ENCODE measurements at regions not wholly inside any gene's neighbourhood (a gene's known extent, or its start where the extent isn't known, plus 50 kb on each side); places are given as distances from the start of the nearest gene placed in this dataset.

DNA sequence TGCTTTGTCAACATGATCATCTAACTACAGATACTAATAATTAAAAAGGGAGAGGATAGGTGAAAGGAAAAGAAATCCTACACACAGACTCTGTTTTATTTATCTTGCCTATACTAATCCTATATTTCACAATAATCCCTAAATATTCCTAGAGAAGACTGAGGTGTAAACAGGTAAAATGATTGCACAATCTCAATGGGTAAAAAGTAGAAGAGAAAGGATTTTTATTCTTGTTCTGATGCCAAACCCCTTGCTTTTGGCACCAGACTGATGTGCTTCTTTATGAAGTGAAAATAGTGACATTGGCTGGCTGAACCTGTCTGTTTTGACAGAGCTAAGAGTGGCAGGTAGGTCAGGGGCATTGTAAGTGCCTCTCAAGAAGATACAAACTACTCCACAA lies 101.9 kb upstream of the ZPLD1 start:
- Histone ChIP-seq H3K14ac (ENCODE audit: low read length) (no peak overlapping the region), H2BK15ac (ENCODE audit: low read length) (no peak overlapping the region), H3K79me1 (ENCODE audit: low read depth, low read length) (no peaks in the 10 kb centered on the region), H3K27ac (replicated peaks; ENCODE audit: low read length) (no peak overlapping the region), H3K4me2 (ENCODE audit: insufficient read depth, low read length, poor library complexity, severe bottlenecking) (no peak overlapping the region), H3K4me3 (ENCODE audit: low read length in 2 of 2) (no peak overlapping the region), H3K4me1 (ENCODE audit: control insufficient read depth in 2 of 2, insufficient read depth in 1 of 2, low read depth in 1 of 2, low read length in 2 of 2) (no peaks in the 10 kb centered on the region), H4K91ac (ENCODE audit: low read depth, low read length, poor library complexity) (no peak overlapping the region), H3K27me3 (ENCODE audit: control insufficient read depth in 3 of 3, insufficient read depth in 3 of 3, low read depth in 1 of 3, low read length in 3 of 3) (no peaks in the 10 kb centered on the region), H2BK120ac (ENCODE audit: low read depth, low read length) (no peak overlapping the region), H2BK5ac (ENCODE audit: low read length) (no peak overlapping the region), H2AFZ (ENCODE audit: low read length) (no peak overlapping the region), H3K36me3 (replicated peaks in 1 of 2; ENCODE audit: control insufficient read depth in 2 of 2, insufficient read depth in 2 of 2, low read length in 2 of 2) (no peaks in the 10 kb centered on the region), H3K18ac (ENCODE audit: low read length) (no peak overlapping the region), H2AK5ac (ENCODE audit: low read depth, low read length) (no peak overlapping the region), H4K8ac (ENCODE audit: low read depth, low read length) (no peak overlapping the region), H3K9me3 (replicated peaks in 1 of 2; ENCODE audit: control insufficient read depth in 2 of 2, insufficient read depth in 1 of 2, low read depth in 1 of 2, low read length in 2 of 2) (no peaks in the 10 kb centered on the region), H3K23ac (ENCODE audit: low read depth, low read length, poor library complexity) (no peak overlapping the region), H3K4ac (ENCODE audit: low read length) (no peak overlapping the region), H3K9ac (ENCODE audit: low read depth, low read length, poor library complexity) (no peak overlapping the region), H2BK12ac (ENCODE audit: low read length) (no peak overlapping the region)
- DNase-seq (ENCODE audit: low spot score) = no peak

DNA sequence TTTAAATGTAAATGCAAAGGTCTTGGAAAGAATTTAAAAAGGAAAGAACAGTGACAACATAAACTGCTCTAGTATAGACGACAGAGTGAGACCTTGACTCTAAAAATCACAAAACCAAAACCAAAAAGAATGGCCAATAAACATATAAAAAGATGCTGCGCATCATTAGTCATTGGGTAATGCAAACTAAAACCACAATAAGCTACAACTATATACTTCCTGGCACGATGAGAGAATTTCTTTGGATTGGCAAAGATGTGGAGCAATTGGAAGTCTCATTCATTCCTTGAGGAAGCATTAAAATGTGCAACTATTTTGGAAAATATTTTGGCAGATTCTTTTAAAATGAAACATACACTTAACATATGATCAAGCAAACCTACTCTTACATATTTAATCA lies 98.7 kb upstream of the ZPLD1 start:
- no peak overlapping the region for H2BK15ac ChIP-seq (ENCODE audit: low read length)
- H3K4ac ChIP-seq (ENCODE audit: low read length) = no peak overlapping the region
- H3K27ac ChIP-seq (replicated peaks; ENCODE audit: low read length) = no peak overlapping the region
- no peak overlapping the region for H3K9ac ChIP-seq (ENCODE audit: low read depth, low read length, poor library complexity)
- H2AK5ac ChIP-seq (ENCODE audit: low read depth, low read length) = no peak overlapping the region
- no peak overlapping the region for H3K23ac ChIP-seq (ENCODE audit: low read depth, low read length, poor library complexity)
- WGBS, 2 donors (ENCODE audit: extremely low coverage in 2 of 2, insufficient read length in 2 of 2, insufficient replicate concordance in 1 of 2) = no CpG with 5 or more reads among the region's 3 CpGs
- H3K18ac ChIP-seq (ENCODE audit: low read length) = no peak overlapping the region
- H3K4me3 ChIP-seq (ENCODE audit: low read length in 2 of 2) = no peak overlapping the region
- H3K79me1 ChIP-seq (ENCODE audit: low read depth, low read length) = no peaks in the 10 kb centered on the region
- H3K9me3 ChIP-seq (replicated peaks in 1 of 2; ENCODE audit: control insufficient read depth in 2 of 2, insufficient read depth in 1 of 2, low read depth in 1 of 2, low read length in 2 of 2) = no peaks in the 10 kb centered on the region
- H4K91ac ChIP-seq (ENCODE audit: low read depth, low read length, poor library complexity) = no peak overlapping the region
- no peak overlapping the region for H2BK120ac ChIP-seq (ENCODE audit: low read depth, low read length)
- no peak for DNase-seq (ENCODE audit: low spot score)
- peaks cover 0 to 4% of the 10 kb centered on the region in 2 donors for H3K4me1 ChIP-seq (ENCODE audit: control insufficient read depth in 2 of 2, insufficient read depth in 1 of 2, low read depth in 1 of 2, low read length in 2 of 2)
- H2BK12ac ChIP-seq (ENCODE audit: low read length) = no peak overlapping the region
- no peak overlapping the region for H2AFZ ChIP-seq (ENCODE audit: low read length)
- H3K36me3 ChIP-seq (replicated peaks in 1 of 2; ENCODE audit: control insufficient read depth in 2 of 2, insufficient read depth in 2 of 2, low read length in 2 of 2) = no peaks in the 10 kb centered on the region
- no peak overlapping the region for H3K14ac ChIP-seq (ENCODE audit: low read length)
- no peaks in the 10 kb centered on the region for H3K27me3 ChIP-seq (ENCODE audit: control insufficient read depth in 3 of 3, insufficient read depth in 3 of 3, low read depth in 1 of 3, low read length in 3 of 3)
- H3K4me2 ChIP-seq (ENCODE audit: insufficient read depth, low read length, poor library complexity, severe bottlenecking) = no peak overlapping the region
- no peak overlapping the region for H4K8ac ChIP-seq (ENCODE audit: low read depth, low read length)
- H2BK5ac ChIP-seq (ENCODE audit: low read length) = no peak overlapping the region

DNA sequence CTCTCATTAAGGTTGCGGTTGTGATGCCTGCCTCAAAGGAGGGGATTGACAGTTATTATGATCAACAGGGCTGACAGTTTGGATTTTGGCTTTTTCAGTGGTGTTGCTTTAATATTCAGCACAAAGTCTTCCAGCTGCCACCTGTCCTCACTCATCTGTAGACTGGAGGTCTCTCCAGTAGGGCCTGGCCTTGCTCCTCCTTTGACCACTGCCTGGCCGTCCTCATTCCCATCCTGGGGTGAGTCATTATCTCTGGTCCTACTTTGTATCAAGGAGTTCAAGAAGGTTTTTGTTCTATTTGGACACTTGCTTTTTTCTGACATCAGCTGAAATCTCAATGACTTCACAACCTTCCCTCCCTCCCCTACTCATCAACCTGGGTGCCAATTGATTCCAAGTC lies 95.1 kb upstream of the ZPLD1 start:
- no peaks in the 10 kb centered on the region for H3K27me3 ChIP-seq (ENCODE audit: control insufficient read depth in 3 of 3, insufficient read depth in 3 of 3, low read depth in 1 of 3, low read length in 3 of 3)
- H4K8ac ChIP-seq (ENCODE audit: low read depth, low read length) = no peak overlapping the region
- H4K91ac ChIP-seq (ENCODE audit: low read depth, low read length, poor library complexity) = no peak overlapping the region
- H3K18ac ChIP-seq (ENCODE audit: low read length) = no peak overlapping the region
- no peak overlapping the region for H3K4ac ChIP-seq (ENCODE audit: low read length)
- H3K9me3 ChIP-seq (replicated peaks in 1 of 2; ENCODE audit: control insufficient read depth in 2 of 2, insufficient read depth in 1 of 2, low read depth in 1 of 2, low read length in 2 of 2) = no peaks in the 10 kb centered on the region
- DNase-seq (ENCODE audit: low spot score) = no peak
- no peak overlapping the region for H3K27ac ChIP-seq (replicated peaks; ENCODE audit: low read length)
- H2BK12ac ChIP-seq (ENCODE audit: low read length) = no peak overlapping the region
- H2AFZ ChIP-seq (ENCODE audit: low read length) = no peak overlapping the region
- no peak overlapping the region for H3K14ac ChIP-seq (ENCODE audit: low read length)
- H3K23ac ChIP-seq (ENCODE audit: low read depth, low read length, poor library complexity) = no peak overlapping the region
- H3K4me3 ChIP-seq (ENCODE audit: low read length in 2 of 2) = no peak overlapping the region
- H3K4me2 ChIP-seq (ENCODE audit: insufficient read depth, low read length, poor library complexity, severe bottlenecking) = no peak overlapping the region
- no CpG with 5 or more reads among the region's 2 CpGs for WGBS, 2 donors (ENCODE audit: extremely low coverage in 2 of 2, insufficient read length in 2 of 2, insufficient replicate concordance in 1 of 2)
- H2BK5ac ChIP-seq (ENCODE audit: low read length) = no peak overlapping the region
- no peak overlapping the region for H2BK15ac ChIP-seq (ENCODE audit: low read length)
- no peaks in the 10 kb centered on the region for H3K79me1 ChIP-seq (ENCODE audit: low read depth, low read length)
- H3K4me1 ChIP-seq (ENCODE audit: control insufficient read depth in 2 of 2, insufficient read depth in 1 of 2, low read depth in 1 of 2, low read length in 2 of 2) = peaks cover 0 to 4% of the 10 kb centered on the region in 2 donors
- H2BK120ac ChIP-seq (ENCODE audit: low read depth, low read length) = no peak overlapping the region
- H3K9ac ChIP-seq (ENCODE audit: low read depth, low read length, poor library complexity) = no peak overlapping the region
- H3K36me3 ChIP-seq (replicated peaks in 1 of 2; ENCODE audit: control insufficient read depth in 2 of 2, insufficient read depth in 2 of 2, low read length in 2 of 2) = no peaks in the 10 kb centered on the region
- no peak overlapping the region for H2AK5ac ChIP-seq (ENCODE audit: low read depth, low read length)

DNA sequence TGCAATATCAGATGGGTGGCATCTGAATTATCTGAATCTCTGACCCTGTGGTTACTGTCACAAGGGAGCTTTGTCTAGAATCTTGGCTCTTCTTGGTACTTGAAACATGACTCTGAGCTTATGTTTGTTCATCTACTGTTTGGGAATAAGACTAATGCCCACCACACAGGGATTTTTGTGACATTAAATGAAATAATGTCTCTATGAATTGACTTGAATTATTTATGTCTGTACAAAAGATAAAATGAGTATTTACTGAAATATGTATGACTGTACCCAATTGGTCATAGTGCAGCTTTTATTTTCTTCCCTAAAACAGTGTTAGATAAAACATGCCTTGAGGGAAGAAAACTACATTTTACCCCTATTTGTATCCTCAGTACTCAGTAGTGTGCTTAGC lies 87.9 kb upstream of the ZPLD1 start:
- H3K18ac ChIP-seq (ENCODE audit: low read length) = no peak overlapping the region
- H2AK5ac ChIP-seq (ENCODE audit: low read depth, low read length) = no peak overlapping the region
- H3K4me3 ChIP-seq (ENCODE audit: low read length in 2 of 2) = no peak overlapping the region
- H3K4me2 ChIP-seq (ENCODE audit: insufficient read depth, low read length, poor library complexity, severe bottlenecking) = no peak overlapping the region
- H3K36me3 ChIP-seq (replicated peaks in 1 of 2; ENCODE audit: control insufficient read depth in 2 of 2, insufficient read depth in 2 of 2, low read length in 2 of 2) = no peaks in the 10 kb centered on the region
- no peak for DNase-seq (ENCODE audit: low spot score)
- no peak overlapping the region for H4K91ac ChIP-seq (ENCODE audit: low read depth, low read length, poor library complexity)
- H3K4ac ChIP-seq (ENCODE audit: low read length) = no peak overlapping the region
- H4K8ac ChIP-seq (ENCODE audit: low read depth, low read length) = no peak overlapping the region
- no peak overlapping the region for H2BK5ac ChIP-seq (ENCODE audit: low read length)
- no peak overlapping the region for H3K14ac ChIP-seq (ENCODE audit: low read length)
- no peak overlapping the region for H3K23ac ChIP-seq (ENCODE audit: low read depth, low read length, poor library complexity)
- H3K9ac ChIP-seq (ENCODE audit: low read depth, low read length, poor library complexity) = no peak overlapping the region
- no peaks in the 10 kb centered on the region for H3K4me1 ChIP-seq (ENCODE audit: control insufficient read depth in 2 of 2, insufficient read depth in 1 of 2, low read depth in 1 of 2, low read length in 2 of 2)
- no peak overlapping the region for H2BK15ac ChIP-seq (ENCODE audit: low read length)
- no peak overlapping the region for H2BK12ac ChIP-seq (ENCODE audit: low read length)
- H3K9me3 ChIP-seq (replicated peaks in 1 of 2; ENCODE audit: control insufficient read depth in 2 of 2, insufficient read depth in 1 of 2, low read depth in 1 of 2, low read length in 2 of 2) = no peaks in the 10 kb centered on the region
- H2BK120ac ChIP-seq (ENCODE audit: low read depth, low read length) = no peak overlapping the region
- H3K27ac ChIP-seq (replicated peaks; ENCODE audit: low read length) = no peak overlapping the region
- no peaks in the 10 kb centered on the region for H3K79me1 ChIP-seq (ENCODE audit: low read depth, low read length)
- no peaks in the 10 kb centered on the region for H3K27me3 ChIP-seq (ENCODE audit: control insufficient read depth in 3 of 3, insufficient read depth in 3 of 3, low read depth in 1 of 3, low read length in 3 of 3)
- H2AFZ ChIP-seq (ENCODE audit: low read length) = no peak overlapping the region
